ENCODE measurements at regions not wholly inside any gene's neighbourhood (a gene's known extent, or its start where the extent isn't known, plus 50 kb on each side); places are given as distances from the start of the nearest gene placed in this dataset.

DNA sequence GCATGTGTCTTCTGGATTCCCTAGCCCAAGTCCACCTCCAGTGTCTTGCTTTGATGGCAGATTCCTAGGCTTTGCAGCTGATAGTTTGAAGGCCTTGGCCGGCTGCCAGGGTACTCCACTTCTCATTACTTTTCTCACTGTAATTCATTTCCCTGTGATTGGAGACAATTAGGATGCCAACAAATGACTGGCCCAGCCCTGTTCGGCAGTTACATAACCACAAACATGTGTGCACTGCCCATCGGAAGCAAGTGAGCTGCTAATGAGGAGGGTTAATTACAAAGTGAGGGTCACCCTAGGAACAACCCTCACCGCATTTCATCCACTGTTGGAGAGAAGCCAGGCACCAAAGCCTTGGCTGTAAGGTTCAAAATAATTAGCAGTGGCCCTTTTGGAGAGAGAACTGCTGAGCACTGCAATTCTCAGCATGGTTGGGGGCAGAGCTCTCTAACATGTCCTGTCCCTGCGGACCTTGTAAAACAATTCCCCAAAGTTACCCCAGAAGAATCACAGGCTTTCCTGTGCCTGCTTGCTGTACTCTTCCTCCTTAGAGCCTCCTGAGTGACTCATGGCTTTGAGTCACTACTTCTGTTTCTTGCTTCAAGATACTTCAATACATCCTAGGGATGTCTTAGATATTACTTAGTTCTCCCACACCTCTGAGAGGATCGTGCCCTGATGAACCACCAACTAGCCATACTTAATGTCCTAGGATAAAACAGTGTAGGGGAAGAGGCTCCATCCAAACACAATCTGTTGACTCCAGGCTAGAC, 109.7 kb upstream of the GALNT18 start:
- no peak for TF ChIP-seq POLR2AphosphoS5 (IDR thresholded peaks at IDR 0.05; ENCODE audit: low read depth, low read length)
- TF ChIP-seq, protein P1, sequence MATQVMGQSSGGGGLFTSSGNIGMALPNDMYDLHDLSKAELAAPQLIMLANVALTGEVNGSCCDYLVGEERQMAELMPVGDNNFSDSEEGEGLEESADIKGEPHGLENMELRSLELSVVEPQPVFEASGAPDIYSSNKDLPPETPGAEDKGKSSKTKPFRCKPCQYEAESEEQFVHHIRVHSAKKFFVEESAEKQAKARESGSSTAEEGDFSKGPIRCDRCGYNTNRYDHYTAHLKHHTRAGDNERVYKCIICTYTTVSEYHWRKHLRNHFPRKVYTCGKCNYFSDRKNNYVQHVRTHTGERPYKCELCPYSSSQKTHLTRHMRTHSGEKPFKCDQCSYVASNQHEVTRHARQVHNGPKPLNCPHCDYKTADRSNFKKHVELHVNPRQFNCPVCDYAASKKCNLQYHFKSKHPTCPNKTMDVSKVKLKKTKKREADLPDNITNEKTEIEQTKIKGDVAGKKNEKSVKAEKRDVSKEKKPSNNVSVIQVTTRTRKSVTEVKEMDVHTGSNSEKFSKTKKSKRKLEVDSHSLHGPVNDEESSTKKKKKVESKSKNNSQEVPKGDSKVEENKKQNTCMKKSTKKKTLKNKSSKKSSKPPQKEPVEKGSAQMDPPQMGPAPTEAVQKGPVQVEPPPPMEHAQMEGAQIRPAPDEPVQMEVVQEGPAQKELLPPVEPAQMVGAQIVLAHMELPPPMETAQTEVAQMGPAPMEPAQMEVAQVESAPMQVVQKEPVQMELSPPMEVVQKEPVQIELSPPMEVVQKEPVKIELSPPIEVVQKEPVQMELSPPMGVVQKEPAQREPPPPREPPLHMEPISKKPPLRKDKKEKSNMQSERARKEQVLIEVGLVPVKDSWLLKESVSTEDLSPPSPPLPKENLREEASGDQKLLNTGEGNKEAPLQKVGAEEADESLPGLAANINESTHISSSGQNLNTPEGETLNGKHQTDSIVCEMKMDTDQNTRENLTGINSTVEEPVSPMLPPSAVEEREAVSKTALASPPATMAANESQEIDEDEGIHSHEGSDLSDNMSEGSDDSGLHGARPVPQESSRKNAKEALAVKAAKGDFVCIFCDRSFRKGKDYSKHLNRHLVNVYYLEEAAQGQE (IDR thresholded peaks at IDR 0.05; ENCODE audit: insufficient read depth in 1 of 2, low read depth in 2 of 2, low read length in 2 of 2), result no peak
